ENCODE measurements at regions not wholly inside any gene's neighbourhood (a gene's known extent, or its start where the extent isn't known, plus 50 kb on each side); places are given as distances from the start of the nearest gene placed in this dataset.

GRCh38 chr3:117380631-117381030 is 671.1 kb downstream of the TUSC7 start:
- no peaks in the 10 kb centered on the region for H3K27me3 Mint-ChIP-seq (ENCODE audit: insufficient read depth)
- no peak overlapping the region for H3K4me3 Mint-ChIP-seq
- no peak overlapping the region for H3K27ac Mint-ChIP-seq
- no peak for DNase-seq (ENCODE audit: low spot score)
- no peaks in the 10 kb centered on the region for H3K36me3 Mint-ChIP-seq (ENCODE audit: low read depth)
- H3K9me3 Mint-ChIP-seq, result no peaks in the 10 kb centered on the region
- intact Hi-C loops (cut with micrococcal nuclease), result no loop called here
- no peaks in the 10 kb centered on the region for H3K4me1 Mint-ChIP-seq (ENCODE audit: low read depth)

- Mint-ChIP-seq H3K4me3 (no peak overlapping the region), H3K27ac (no peak overlapping the region), H3K27me3 (ENCODE audit: insufficient read depth) (peaks cover 1% of the 10 kb centered on the region), H3K4me1 (ENCODE audit: low read depth) (no peaks in the 10 kb centered on the region), H3K9me3 (no peaks in the 10 kb centered on the region), H3K36me3 (ENCODE audit: low read depth) (no peaks in the 10 kb centered on the region)
- intact Hi-C loops (cut with micrococcal nuclease), result no loop called here
- no peak for DNase-seq (ENCODE audit: low spot score)
These were observed 683.5 kb downstream of the TUSC7 start for GRCh38 chr3:117393119-117393518.

- H3K9me3 Mint-ChIP-seq, result no peaks in the 10 kb centered on the region
- DNase-seq (ENCODE audit: low spot score), result no peak
- H3K36me3 Mint-ChIP-seq (ENCODE audit: low read depth), result no peaks in the 10 kb centered on the region
- H3K4me3 Mint-ChIP-seq, result no peak overlapping the region
- H3K27ac Mint-ChIP-seq, result no peak overlapping the region
- no peaks in the 10 kb centered on the region for H3K4me1 Mint-ChIP-seq (ENCODE audit: low read depth)
- intact Hi-C loops (cut with micrococcal nuclease), result no loop called here
- H3K27me3 Mint-ChIP-seq (ENCODE audit: insufficient read depth), result no peaks in the 10 kb centered on the region
These were observed 688.7 kb downstream of the TUSC7 start for GRCh38 chr3:117398141-117398899.

DNA sequence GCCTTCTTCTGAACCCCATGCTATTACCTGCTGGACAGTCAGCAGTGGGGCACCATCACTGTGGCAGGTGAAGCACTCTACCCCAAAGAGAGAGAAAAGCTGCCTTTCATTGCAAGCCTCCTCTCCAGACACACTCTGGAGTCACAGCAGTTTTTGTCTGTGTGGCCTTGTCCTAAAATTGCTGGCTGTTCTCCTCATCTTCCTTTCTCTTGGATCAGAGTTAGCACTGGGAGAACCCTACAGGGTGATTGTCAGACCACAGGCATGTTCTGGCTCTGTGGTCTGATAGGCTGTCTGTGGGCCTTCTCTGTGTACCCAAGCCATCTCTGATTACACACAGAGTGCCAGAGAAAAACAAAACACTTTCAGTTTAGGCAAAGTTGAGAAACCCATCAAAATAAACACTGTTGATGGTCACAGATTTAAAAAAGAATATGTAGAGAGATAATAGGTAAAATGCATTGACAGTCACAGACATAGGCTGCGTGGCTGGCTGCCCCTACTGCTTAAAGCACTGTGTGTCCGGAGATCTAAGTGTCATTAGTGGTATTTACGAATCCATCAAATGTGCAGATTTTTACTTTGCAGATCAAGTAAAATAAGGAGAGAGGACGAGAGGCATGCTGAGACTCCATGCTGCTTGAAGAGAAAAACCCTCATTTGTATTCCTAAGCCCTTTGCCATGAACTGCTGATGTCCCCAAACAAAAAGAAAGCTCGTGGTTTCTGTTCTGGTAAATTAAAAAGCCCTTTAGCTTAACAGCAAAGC is 689.9 kb downstream of the TUSC7 start:
- no peaks in the 10 kb centered on the region for H3K4me1 Mint-ChIP-seq (ENCODE audit: low read depth)
- intact Hi-C loops (cut with micrococcal nuclease), result no loop called here
- no peak for DNase-seq (ENCODE audit: low spot score)
- H3K27me3 Mint-ChIP-seq (ENCODE audit: insufficient read depth), result no peaks in the 10 kb centered on the region
- H3K9me3 Mint-ChIP-seq, result no peaks in the 10 kb centered on the region
- H3K4me3 Mint-ChIP-seq, result no peak overlapping the region
- H3K36me3 Mint-ChIP-seq (ENCODE audit: low read depth), result no peaks in the 10 kb centered on the region
- no peak overlapping the region for H3K27ac Mint-ChIP-seq

DNA sequence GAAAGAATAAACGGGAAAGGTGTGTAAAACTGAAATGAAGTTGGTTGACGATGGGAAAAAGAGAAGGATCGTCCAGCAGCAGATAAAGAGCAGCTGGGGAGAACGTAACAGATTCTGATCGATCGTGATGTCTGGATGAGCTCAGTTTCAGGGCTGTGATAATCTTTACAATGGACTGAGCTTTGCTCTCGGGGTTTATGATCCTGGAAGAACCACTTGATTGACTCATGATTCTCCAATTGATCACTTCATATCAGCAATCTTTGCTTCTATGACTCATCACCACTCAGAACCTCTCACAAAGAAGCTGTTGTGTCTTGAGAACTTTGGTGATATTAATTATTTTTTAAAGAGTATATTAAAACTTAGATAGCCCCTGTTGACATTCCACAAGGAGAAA is 690.7 kb downstream of the TUSC7 start:
- H3K9me3 Mint-ChIP-seq, result no peaks in the 10 kb centered on the region
- H3K4me3 Mint-ChIP-seq, result no peak overlapping the region
- intact Hi-C loops (cut with micrococcal nuclease), result no loop called here
- no peaks in the 10 kb centered on the region for H3K4me1 Mint-ChIP-seq (ENCODE audit: low read depth)
- no peak overlapping the region for H3K27ac Mint-ChIP-seq
- no peaks in the 10 kb centered on the region for H3K36me3 Mint-ChIP-seq (ENCODE audit: low read depth)
- no peaks in the 10 kb centered on the region for H3K27me3 Mint-ChIP-seq (ENCODE audit: insufficient read depth)
- no peak for DNase-seq (ENCODE audit: low spot score)

- no peaks in the 10 kb centered on the region for H3K4me1 Mint-ChIP-seq (ENCODE audit: low read depth)
- H3K36me3 Mint-ChIP-seq (ENCODE audit: low read depth), result no peaks in the 10 kb centered on the region
- no peaks in the 10 kb centered on the region for H3K9me3 Mint-ChIP-seq
- no peaks in the 10 kb centered on the region for H3K27me3 Mint-ChIP-seq (ENCODE audit: insufficient read depth)
- H3K4me3 Mint-ChIP-seq, result no peak overlapping the region
- DNase-seq (ENCODE audit: low spot score), result no peak
- H3K27ac Mint-ChIP-seq, result no peak overlapping the region
- intact Hi-C loops (cut with micrococcal nuclease), result no loop called here
These were observed 694.6 kb downstream of the TUSC7 start for GRCh38 chr3:117404141-117404540.

- no peak overlapping the region for H3K27ac Mint-ChIP-seq
- intact Hi-C loops (cut with micrococcal nuclease), result no loop called here
- no peaks in the 10 kb centered on the region for H3K27me3 Mint-ChIP-seq (ENCODE audit: insufficient read depth)
- H3K4me1 Mint-ChIP-seq (ENCODE audit: low read depth), result no peaks in the 10 kb centered on the region
- no peaks in the 10 kb centered on the region for H3K36me3 Mint-ChIP-seq (ENCODE audit: low read depth)
- no peak for DNase-seq (ENCODE audit: low spot score)
- H3K4me3 Mint-ChIP-seq, result no peak overlapping the region
- no peaks in the 10 kb centered on the region for H3K9me3 Mint-ChIP-seq
These were observed 695.2 kb downstream of the TUSC7 start for GRCh38 chr3:117404730-117405129.

- intact Hi-C loops (cut with micrococcal nuclease), result no loop called here
- no peak for DNase-seq (ENCODE audit: low spot score)
- Mint-ChIP-seq H3K27ac (no peak overlapping the region), H3K36me3 (ENCODE audit: low read depth) (no peaks in the 10 kb centered on the region), H3K4me1 (ENCODE audit: low read depth) (no peaks in the 10 kb centered on the region), H3K9me3 (no peaks in the 10 kb centered on the region), H3K4me3 (no peak overlapping the region), H3K27me3 (ENCODE audit: insufficient read depth) (no peaks in the 10 kb centered on the region)
These were observed 695.8 kb downstream of the TUSC7 start for GRCh38 chr3:117405359-117405758.

GRCh38 chr3:117407317-117407716 is 697.7 kb downstream of the TUSC7 start:
- H3K27ac Mint-ChIP-seq, result no peak overlapping the region
- no peaks in the 10 kb centered on the region for H3K36me3 Mint-ChIP-seq (ENCODE audit: low read depth)
- H3K9me3 Mint-ChIP-seq, result no peaks in the 10 kb centered on the region
- H3K27me3 Mint-ChIP-seq (ENCODE audit: insufficient read depth), result no peaks in the 10 kb centered on the region
- no peak overlapping the region for H3K4me3 Mint-ChIP-seq
- H3K4me1 Mint-ChIP-seq (ENCODE audit: low read depth), result no peaks in the 10 kb centered on the region
- intact Hi-C loops (cut with micrococcal nuclease), result no loop called here
- DNase-seq (ENCODE audit: low spot score), result no peak

- no peak for DNase-seq (ENCODE audit: low spot score)
- H3K27ac Mint-ChIP-seq, result no peak overlapping the region
- peaks cover 3% of the 10 kb centered on the region for H3K27me3 Mint-ChIP-seq (ENCODE audit: insufficient read depth)
- no peak overlapping the region for H3K4me3 Mint-ChIP-seq
- no peaks in the 10 kb centered on the region for H3K4me1 Mint-ChIP-seq (ENCODE audit: low read depth)
- no peaks in the 10 kb centered on the region for H3K9me3 Mint-ChIP-seq
- H3K36me3 Mint-ChIP-seq (ENCODE audit: low read depth), result no peaks in the 10 kb centered on the region
- intact Hi-C loops (cut with micrococcal nuclease), result no loop called here
These were observed 699.2 kb downstream of the TUSC7 start for GRCh38 chr3:117408811-117409210.

GRCh38 chr3:117409256-117409655 is 699.7 kb downstream of the TUSC7 start:
- intact Hi-C loops (cut with micrococcal nuclease), result no loop called here
- H3K4me1 Mint-ChIP-seq (ENCODE audit: low read depth), result no peaks in the 10 kb centered on the region
- H3K9me3 Mint-ChIP-seq, result no peaks in the 10 kb centered on the region
- H3K4me3 Mint-ChIP-seq, result no peak overlapping the region
- H3K36me3 Mint-ChIP-seq (ENCODE audit: low read depth), result no peaks in the 10 kb centered on the region
- no peak overlapping the region for H3K27ac Mint-ChIP-seq
- no peak for DNase-seq (ENCODE audit: low spot score)
- H3K27me3 Mint-ChIP-seq (ENCODE audit: insufficient read depth), result peaks cover 3% of the 10 kb centered on the region

DNA sequence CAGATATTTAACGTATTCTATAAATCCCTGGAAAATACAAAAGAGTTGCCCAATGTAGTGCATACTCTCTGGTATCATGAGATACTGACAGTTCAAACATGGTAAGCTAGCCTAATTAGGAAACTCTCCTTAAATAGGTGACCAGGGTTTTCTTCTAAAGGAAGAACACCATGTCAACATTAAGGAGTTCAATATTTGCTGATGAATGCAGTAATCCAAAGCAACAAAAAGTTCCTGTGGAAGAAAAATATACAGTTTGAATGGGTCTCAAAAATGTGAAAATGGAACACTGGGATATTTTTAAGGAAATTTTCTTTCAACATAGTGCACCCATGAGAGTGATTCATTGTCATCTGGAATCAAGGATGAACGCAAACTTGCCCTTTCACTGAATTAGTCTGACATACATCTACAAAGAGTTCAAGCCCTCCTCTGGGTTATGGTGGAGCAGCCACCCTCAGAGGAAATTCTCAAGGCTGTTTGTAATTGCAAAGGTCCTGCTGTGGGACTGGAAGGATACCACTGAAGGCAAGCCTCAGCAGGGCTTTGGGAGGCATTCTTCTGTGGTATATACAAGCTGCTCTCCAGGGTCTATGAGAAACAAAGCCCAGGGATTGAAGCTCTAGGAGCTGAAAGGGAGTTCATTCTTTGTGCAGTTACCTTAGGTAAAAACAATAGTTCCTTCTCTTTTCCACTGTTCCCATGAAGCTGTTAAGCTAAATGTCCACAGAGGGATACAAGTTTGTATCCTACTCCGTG is 700.3 kb downstream of the TUSC7 start:
- Mint-ChIP-seq H3K4me3 (no peak overlapping the region), H3K27me3 (ENCODE audit: insufficient read depth) (peaks cover 3% of the 10 kb centered on the region), H3K9me3 (no peaks in the 10 kb centered on the region), H3K4me1 (ENCODE audit: low read depth) (no peaks in the 10 kb centered on the region), H3K36me3 (ENCODE audit: low read depth) (no peaks in the 10 kb centered on the region), H3K27ac (no peak overlapping the region)
- intact Hi-C loops (cut with micrococcal nuclease), result no loop called here
- no peak for DNase-seq (ENCODE audit: low spot score)

DNA sequence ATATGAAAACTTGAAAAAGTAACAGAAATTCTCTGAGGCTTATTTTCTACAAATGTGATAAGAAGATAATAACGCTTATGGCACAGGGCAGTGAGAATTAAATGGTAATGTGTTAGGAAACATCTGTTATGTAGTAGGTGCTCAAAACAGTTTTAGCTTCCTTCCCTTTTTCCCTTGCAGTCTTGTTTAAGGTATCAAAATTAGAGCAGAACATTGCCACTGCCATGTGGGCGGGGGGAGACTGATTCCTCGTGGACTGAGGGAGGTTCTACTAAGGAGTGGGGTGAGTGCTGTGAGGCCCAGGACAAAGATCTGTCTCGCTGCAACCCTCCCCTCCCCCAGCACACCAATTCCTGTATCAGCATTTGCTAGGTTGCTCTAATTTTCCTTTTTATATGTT is 702.4 kb downstream of the TUSC7 start:
- intact Hi-C loops (cut with micrococcal nuclease), result no loop called here
- DNase-seq (ENCODE audit: low spot score), result no peak
- Mint-ChIP-seq H3K9me3 (no peaks in the 10 kb centered on the region), H3K36me3 (ENCODE audit: low read depth) (no peaks in the 10 kb centered on the region), H3K4me1 (ENCODE audit: low read depth) (no peaks in the 10 kb centered on the region), H3K4me3 (no peak overlapping the region), H3K27ac (no peak overlapping the region), H3K27me3 (ENCODE audit: insufficient read depth) (peaks cover 3% of the 10 kb centered on the region)
